Keratinocyte (primary cell): ENCODE measurements at regions not wholly inside any gene's neighbourhood (a gene's known extent, or its start where the extent isn't known, plus 50 kb on each side); places are given as distances from the start of the nearest gene placed in this dataset.

Source experiments
- DNase-seq: peaks from one replicate; pipeline ENCODE4 v3.0.0-alpha.2; 2011; ENCODE audit warnings: low read depth, missing footprints, low spot score
- FAIRE-seq: peaks from 2 replicates; lab custom pipeline; 2011; peaks lifted over from hg19 to GRCh38; lab: Jason Lieb, UNC
- H2AFZ ChIP-seq: 2 replicates; pipeline ENCODE4 v1.6.0; 2012; ENCODE audit warnings: low read length, control low read depth, inconsistent platforms; ENCODE audit not compliant: control insufficient read depth
- H3K27ac ChIP-seq: 2 replicates; pipeline ENCODE4 v1.5.1; 2011; ENCODE audit warnings: low read length; ENCODE audit not compliant: control insufficient read depth, insufficient read depth
- H3K27me3 ChIP-seq: 3 replicates; pipeline ENCODE4 v1.6.0; 2011; ENCODE audit warnings: low read length; ENCODE audit not compliant: control insufficient read depth, insufficient read depth; ENCODE audit errors: extremely low read depth
- H3K36me3 ChIP-seq, 2 experiments: 2 replicates in 1 of 2; 3 replicates in 1 of 2; pipeline ENCODE4 v1.5.1; 2011; ENCODE audit warnings: low read length in 2 of 2, mild to moderate bottlenecking in 1 of 2; ENCODE audit not compliant: control insufficient read depth in 2 of 2, insufficient read depth in 2 of 2; ENCODE audit errors: extremely low read depth in 1 of 2
- H3K4me1 ChIP-seq: 3 replicates; pipeline ENCODE4 v1.5.1; 2011; ENCODE audit warnings: low read length; ENCODE audit not compliant: control insufficient read depth, insufficient read depth; ENCODE audit errors: extremely low read depth
- H3K4me2 ChIP-seq: 3 replicates; pipeline ENCODE4 v1.6.0; 2011; ENCODE audit warnings: low read depth, low read length; ENCODE audit not compliant: control insufficient read depth, insufficient read depth; ENCODE audit errors: extremely low read depth
- H3K4me3 ChIP-seq, 3 experiments: fragments of 200-600 bp in 1 of 3; sonication (generic) in 1 of 3; 2 replicates in 2 of 3; 3 replicates in 1 of 3; pipeline ENCODE4 v1.5.1; 2011 to 2016; ENCODE audit warnings: low read length in 3 of 3, mild to moderate bottlenecking in 3 of 3, control low read depth in 2 of 3, inconsistent platforms in 1 of 3, low read depth in 1 of 3, mixed read lengths in 1 of 3, mixed run types in 1 of 3, moderate library complexity in 1 of 3; ENCODE audit not compliant: control insufficient read depth in 2 of 3, insufficient read depth in 2 of 3; ENCODE audit errors: extremely low read depth in 1 of 3
- H3K79me2 ChIP-seq: 2 replicates; pipeline ENCODE4 v1.6.0; 2012; ENCODE audit warnings: low read length; ENCODE audit not compliant: control insufficient read depth, insufficient read depth
- H3K9ac ChIP-seq: 3 replicates; pipeline ENCODE4 v1.6.0; 2011; ENCODE audit warnings: low read length; ENCODE audit not compliant: control insufficient read depth, insufficient read depth; ENCODE audit errors: extremely low read depth
- H3K9me1 ChIP-seq: 3 replicates; pipeline ENCODE4 v1.6.0; 2011; ENCODE audit warnings: low read length; ENCODE audit not compliant: control insufficient read depth, insufficient read depth; ENCODE audit errors: extremely low read depth
- H3K9me3 ChIP-seq: 2 replicates; pipeline ENCODE4 v1.5.1; 2012; ENCODE audit warnings: low read depth, low read length; ENCODE audit not compliant: control insufficient read depth
- H4K20me1 ChIP-seq: 3 replicates; pipeline ENCODE4 v1.6.0; 2011; ENCODE audit warnings: low read length; ENCODE audit not compliant: control insufficient read depth, insufficient read depth; ENCODE audit errors: extremely low read depth
- EZH2 ChIP-seq: IDR thresholded peaks from one replicate; pipeline ENCODE4 v1.6.1; 2012; ENCODE audit warnings: inconsistent platforms, mild to moderate bottlenecking, low read length, moderate library complexity
- dilution Hi-C: fragments of 300-500 bp; cut with MboI; formaldehyde crosslinking; loops from one replicate; pipeline ENCODE4 v1.7.0; 2020; ENCODE audit warnings: low sequenced_read_pairs; ENCODE audit not compliant: extremely low pct_ligation_motif_present
- TF ChIP-seq, protein P1 (sequence below), 3 experiments: IDR thresholded peaks in 1 of 3; conservative IDR thresholded peaks in 1 of 3; optimal IDR thresholded peaks in 1 of 3; 2 replicates in 2 of 3; 3 replicates in 1 of 3; pipeline versions ENCODE3 to v1.5.1; 2011; ENCODE audit warnings: low read length in 3 of 3, mild to moderate bottlenecking in 3 of 3, moderate library complexity in 2 of 3, control low read depth in 1 of 3, inconsistent platforms in 1 of 3; ENCODE audit not compliant: insufficient read depth in 2 of 3; ENCODE audit errors: extremely low read depth in 1 of 3

DNA sequence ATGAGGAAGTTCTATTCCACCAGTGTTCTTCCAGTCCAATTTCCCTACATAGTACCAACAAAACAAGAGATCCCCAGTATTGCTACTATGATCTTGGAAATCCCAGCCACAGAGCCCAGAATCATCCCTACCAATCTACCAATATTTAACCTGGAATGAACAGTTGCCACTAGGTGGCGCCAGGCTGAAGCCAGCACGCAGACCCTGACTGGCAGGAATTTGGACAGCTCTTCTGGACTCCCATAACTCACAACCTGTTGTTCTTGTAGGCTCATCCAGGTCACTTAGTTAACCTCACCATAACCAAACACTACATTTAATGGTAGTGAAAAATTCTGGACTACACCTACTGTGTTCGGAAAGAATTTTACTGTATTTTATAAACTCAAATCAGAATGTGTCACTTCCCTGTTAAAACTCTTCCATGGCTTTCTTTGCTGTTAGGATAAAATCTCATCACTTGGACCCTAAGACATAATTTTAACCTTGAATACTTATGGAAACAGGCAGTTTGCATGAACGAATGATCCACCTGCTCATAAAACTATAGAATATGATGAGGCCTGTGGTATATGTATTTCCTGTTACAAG lies 59.8 kb upstream of the SLC38A11 start:
- H3K9me1 ChIP-seq, result no peaks in the 10 kb centered on the region
- DNase-seq, result no peak
- no peak overlapping the region for H2AFZ ChIP-seq
- peak; percentile 86 for FAIRE-seq
- no peak overlapping the region for H3K4me2 ChIP-seq
- TF ChIP-seq EZH2, result no peak
- TF ChIP-seq, protein P1, sequence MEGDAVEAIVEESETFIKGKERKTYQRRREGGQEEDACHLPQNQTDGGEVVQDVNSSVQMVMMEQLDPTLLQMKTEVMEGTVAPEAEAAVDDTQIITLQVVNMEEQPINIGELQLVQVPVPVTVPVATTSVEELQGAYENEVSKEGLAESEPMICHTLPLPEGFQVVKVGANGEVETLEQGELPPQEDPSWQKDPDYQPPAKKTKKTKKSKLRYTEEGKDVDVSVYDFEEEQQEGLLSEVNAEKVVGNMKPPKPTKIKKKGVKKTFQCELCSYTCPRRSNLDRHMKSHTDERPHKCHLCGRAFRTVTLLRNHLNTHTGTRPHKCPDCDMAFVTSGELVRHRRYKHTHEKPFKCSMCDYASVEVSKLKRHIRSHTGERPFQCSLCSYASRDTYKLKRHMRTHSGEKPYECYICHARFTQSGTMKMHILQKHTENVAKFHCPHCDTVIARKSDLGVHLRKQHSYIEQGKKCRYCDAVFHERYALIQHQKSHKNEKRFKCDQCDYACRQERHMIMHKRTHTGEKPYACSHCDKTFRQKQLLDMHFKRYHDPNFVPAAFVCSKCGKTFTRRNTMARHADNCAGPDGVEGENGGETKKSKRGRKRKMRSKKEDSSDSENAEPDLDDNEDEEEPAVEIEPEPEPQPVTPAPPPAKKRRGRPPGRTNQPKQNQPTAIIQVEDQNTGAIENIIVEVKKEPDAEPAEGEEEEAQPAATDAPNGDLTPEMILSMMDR (optimal IDR thresholded peaks at IDR 0.05 in 1 of 3, IDR thresholded peaks at IDR 0.05 in 1 of 3, conservative IDR thresholded peaks at IDR 0.05 in 1 of 3; ENCODE audit: extremely low read depth in 1 of 3, insufficient read depth in 2 of 3, low read length in 3 of 3), result peak; percentile 83 to 94 (median 91)
- H3K36me3 ChIP-seq, result no peaks in the 10 kb centered on the region
- H3K4me1 ChIP-seq, result peaks cover 9% of the 10 kb centered on the region
- no peaks in the 10 kb centered on the region for H3K27me3 ChIP-seq
- dilution Hi-C loops, result no loop called here
- no peak overlapping the region for H3K27ac ChIP-seq
- no peaks in the 10 kb centered on the region for H3K9me3 ChIP-seq
- no peak overlapping the region for H3K4me3 ChIP-seq
- H4K20me1 ChIP-seq, result no peaks in the 10 kb centered on the region
- H3K79me2 ChIP-seq, result no peaks in the 10 kb centered on the region
- H3K9ac ChIP-seq, result no peak overlapping the region

DNA sequence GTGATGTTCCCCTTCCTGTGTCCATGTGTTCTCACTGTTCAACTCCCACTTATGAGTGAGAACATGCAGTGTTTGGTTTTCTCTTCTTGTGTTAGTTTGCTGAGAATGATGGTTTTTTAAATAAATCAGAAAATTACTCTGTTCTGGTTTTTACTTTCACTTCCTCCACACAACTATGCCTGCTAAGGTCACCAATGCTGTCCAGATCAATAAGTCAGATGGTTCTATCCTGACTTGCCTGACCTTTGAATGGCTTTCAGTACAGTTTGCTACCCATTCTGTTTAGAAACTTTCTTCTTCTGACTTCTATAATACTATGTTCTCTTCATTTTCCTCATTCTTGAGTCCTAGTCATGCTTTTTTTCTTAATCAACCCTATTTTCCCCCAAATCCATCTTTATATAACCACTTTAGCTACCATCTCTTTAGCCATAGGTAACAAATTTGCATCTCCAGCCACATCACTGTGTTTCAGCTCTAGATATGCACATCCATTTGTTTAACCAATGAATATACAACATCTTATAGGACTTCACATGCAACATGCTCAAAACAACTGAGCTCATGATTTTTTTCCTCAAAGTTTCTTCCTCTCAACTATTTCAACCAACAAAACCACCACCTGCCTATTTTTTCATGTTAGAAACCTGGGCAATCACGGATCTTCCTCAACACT lies 58.8 kb upstream of the SLC38A11 start:
- no peaks in the 10 kb centered on the region for H4K20me1 ChIP-seq
- no peaks in the 10 kb centered on the region for H3K9me3 ChIP-seq
- no peaks in the 10 kb centered on the region for H3K27me3 ChIP-seq
- H3K4me1 ChIP-seq, result peaks cover 19% of the 10 kb centered on the region
- DNase-seq, result no peak
- no peak overlapping the region for H3K4me2 ChIP-seq
- H2AFZ ChIP-seq, result no peak overlapping the region
- dilution Hi-C loops, result no loop called here
- TF ChIP-seq EZH2, result no peak
- TF ChIP-seq, protein P1 (optimal IDR thresholded peaks at IDR 0.05 in 1 of 3, IDR thresholded peaks at IDR 0.05 in 1 of 3, conservative IDR thresholded peaks at IDR 0.05 in 1 of 3; ENCODE audit: extremely low read depth in 1 of 3, insufficient read depth in 2 of 3, low read length in 3 of 3), result no peak
- no peaks in the 10 kb centered on the region for H3K9me1 ChIP-seq
- FAIRE-seq, result no peak
- H3K27ac ChIP-seq, result no peak overlapping the region
- H3K79me2 ChIP-seq, result no peaks in the 10 kb centered on the region
- H3K4me3 ChIP-seq, result no peak overlapping the region
- H3K36me3 ChIP-seq, result no peaks in the 10 kb centered on the region
- H3K9ac ChIP-seq, result no peak overlapping the region
